Natural killer cell (primary cell): ENCODE measurements at regions not wholly inside any gene's neighbourhood (a gene's known extent, or its start where the extent isn't known, plus 50 kb on each side); places are given as distances from the start of the nearest gene placed in this dataset.

ENCODE experiments used
- ATAC-seq, 3 donors: fragments of 150-1000 bp in 2 of 3; fragments of 200-7000 bp in 1 of 3; cut with Tn5 transposase; 1 replicate in 1 of 3; 2 replicates in 2 of 3; pipeline ENCODE4 v1.10.0; 2021; ENCODE audit warnings: mild to moderate bottlenecking in 2 of 3, moderate library complexity in 2 of 3
- DNase-seq, 2 donors: peaks; one replicate each; pipeline versions ENCODE4 v3.0.0 to v3.0.0-alpha.2; 2013 to 2021; ENCODE audit warnings: mixed read lengths in 1 of 2
- H3K27ac ChIP-seq: one replicate; pipeline ENCODE4 v1.5.1; 2013; ENCODE audit warnings: mild to moderate bottlenecking, low read length
- H3K27me3 ChIP-seq: one replicate; pipeline ENCODE4 v1.6.1; 2013; ENCODE audit warnings: low read length; ENCODE audit not compliant: control insufficient read depth, insufficient read depth
- H3K36me3 ChIP-seq: one replicate; pipeline ENCODE4 v1.6.1; 2013; ENCODE audit warnings: low read length; ENCODE audit not compliant: control insufficient read depth, insufficient read depth
- H3K4me1 ChIP-seq: one replicate; pipeline ENCODE4 v1.6.1; 2013; ENCODE audit warnings: low read length; ENCODE audit not compliant: control insufficient read depth, insufficient read depth
- H3K4me3 ChIP-seq: one replicate; pipeline ENCODE4 v1.5.1; 2013; ENCODE audit warnings: low read length
- H3K9me3 ChIP-seq: one replicate; pipeline ENCODE4 v1.6.1; 2013; ENCODE audit warnings: low read length; ENCODE audit not compliant: control insufficient read depth, insufficient read depth
- H3K27ac Mint-ChIP-seq, 2 donors: one replicate each; pipeline ENCODE4 v1.8.0; 2022; ENCODE audit warnings: mild to moderate bottlenecking in 2 of 2, mixed read lengths in 2 of 2, moderate library complexity in 1 of 2
- H3K27me3 Mint-ChIP-seq, 2 donors: one replicate each; pipeline ENCODE4 v1.8.0; 2022; ENCODE audit warnings: low read depth in 2 of 2, mixed read lengths in 2 of 2
- H3K36me3 Mint-ChIP-seq: one replicate; pipeline ENCODE4 v1.8.0; 2022; ENCODE audit warnings: mixed read lengths
- H3K4me1 Mint-ChIP-seq, 2 donors: one replicate each; pipeline ENCODE4 v1.8.0; 2022; ENCODE audit warnings: mixed read lengths in 2 of 2
- H3K4me3 Mint-ChIP-seq: one replicate; pipeline ENCODE4 v1.8.0; 2022; ENCODE audit warnings: mild to moderate bottlenecking, moderate library complexity, mixed read lengths
- H3K9me3 Mint-ChIP-seq, 2 donors: one replicate each; pipeline ENCODE4 v1.8.0; 2022; ENCODE audit warnings: mixed read lengths in 2 of 2
- CTCF ChIP-seq: fragments of 200-600 bp; IDR thresholded peaks from one replicate; pipeline ENCODE4 v1.8.0; 2022; ENCODE audit warnings: antibody characterized with exemption
- WGBS: methylation state at CpG from one replicate; pipeline ENCODE4 v1.1.7; 2013; ENCODE audit warnings: missing lambda C conversion rate; ENCODE audit not compliant: insufficient coverage; 5-methylcytosine and 5-hydroxymethylcytosine counted together
- intact Hi-C: fragments of 100-400 bp; cut with micrococcal nuclease; formaldehyde crosslinking; loops from one replicate; pipeline ENCODE4 v1.14.2; 2022

GRCh38 chr5:102595332-102595731, 96.5 kb upstream of the SLCO6A1 start:
- H3K27me3 Mint-ChIP-seq = no peaks in the 10 kb centered on the region
- H3K9me3 Mint-ChIP-seq = peaks cover 0 to 2% of the 10 kb centered on the region in 2 donors
- H3K9me3 ChIP-seq = no peaks in the 10 kb centered on the region
- H3K4me1 Mint-ChIP-seq = peaks cover 0 to 8% of the 10 kb centered on the region in 2 donors
- TF ChIP-seq CTCF = no peak
- no peak overlapping the region for H3K27ac ChIP-seq
- H3K36me3 Mint-ChIP-seq = no peaks in the 10 kb centered on the region
- intact Hi-C loops = no loop called here
- ATAC-seq = no peak
- H3K4me1 ChIP-seq = no peaks in the 10 kb centered on the region
- H3K27ac Mint-ChIP-seq = no peak overlapping the region
- no peak overlapping the region for H3K4me3 Mint-ChIP-seq
- no peaks in the 10 kb centered on the region for H3K36me3 ChIP-seq
- H3K4me3 ChIP-seq = no peak overlapping the region
- DNase-seq = no peak
- no peaks in the 10 kb centered on the region for H3K27me3 ChIP-seq

- WGBS = 0% methylated on average over 2 of the region's 3 CpGs
- no peak for ATAC-seq
- Histone ChIP-seq H3K4me3 (no peak overlapping the region), H3K27ac (no peak overlapping the region), H3K4me1 (no peaks in the 10 kb centered on the region), H3K27me3 (no peaks in the 10 kb centered on the region), H3K36me3 (no peaks in the 10 kb centered on the region), H3K9me3 (no peaks in the 10 kb centered on the region)
- Mint-ChIP-seq H3K36me3 (no peaks in the 10 kb centered on the region), H3K27me3 (no peaks in the 10 kb centered on the region), H3K4me3 (no peak overlapping the region), H3K9me3 (peaks cover 0 to 2% of the 10 kb centered on the region in 2 donors), H3K27ac (no peak overlapping the region), H3K4me1 (peaks cover 0 to 8% of the 10 kb centered on the region in 2 donors)
- no peak for TF ChIP-seq CTCF
- intact Hi-C loops = no loop called here
- no peak for DNase-seq
Observed at GRCh38 chr5:102596113-102596512, 97.3 kb upstream of the SLCO6A1 start.

- H3K4me3 ChIP-seq = no peak overlapping the region
- ATAC-seq (no peak), DNase-seq (no peak)
- TF ChIP-seq CTCF = no peak
- no peak overlapping the region for H3K27ac ChIP-seq
- H3K4me1 ChIP-seq = no peaks in the 10 kb centered on the region
- no peaks in the 10 kb centered on the region for H3K9me3 ChIP-seq
- Mint-ChIP-seq H3K4me3 (no peak overlapping the region), H3K27ac (no peak overlapping the region), H3K27me3 (no peaks in the 10 kb centered on the region), H3K4me1 (peaks cover 0 to 8% of the 10 kb centered on the region in 2 donors), H3K36me3 (no peaks in the 10 kb centered on the region), H3K9me3 (peaks cover 0 to 2% of the 10 kb centered on the region in 2 donors)
- no CpG with 5 or more reads among the region's 1 CpG for WGBS
- intact Hi-C loops = no loop called here
- no peaks in the 10 kb centered on the region for H3K27me3 ChIP-seq
- no peaks in the 10 kb centered on the region for H3K36me3 ChIP-seq
Observed at GRCh38 chr5:102596951-102597350, 98.2 kb upstream of the SLCO6A1 start.

GRCh38 chr5:102599289-102599688, 100.5 kb upstream of the SLCO6A1 start:
- H3K27ac ChIP-seq = no peak overlapping the region
- peaks cover 0 to 8% of the 10 kb centered on the region in 2 donors for H3K4me1 Mint-ChIP-seq
- H3K27me3 ChIP-seq = no peaks in the 10 kb centered on the region
- no peaks in the 10 kb centered on the region for H3K9me3 ChIP-seq
- TF ChIP-seq CTCF = no peak
- no peaks in the 10 kb centered on the region for H3K36me3 Mint-ChIP-seq
- no peaks in the 10 kb centered on the region for H3K9me3 Mint-ChIP-seq
- H3K4me1 ChIP-seq = no peaks in the 10 kb centered on the region
- ATAC-seq (no peak), DNase-seq (no peak)
- no peaks in the 10 kb centered on the region for H3K27me3 Mint-ChIP-seq
- H3K4me3 Mint-ChIP-seq = no peak overlapping the region
- no CpG with 5 or more reads among the region's 2 CpGs for WGBS
- no peaks in the 10 kb centered on the region for H3K36me3 ChIP-seq
- no peak overlapping the region for H3K4me3 ChIP-seq
- intact Hi-C loops = no loop called here
- H3K27ac Mint-ChIP-seq = no peak overlapping the region
